HCT116 (cell line): ENCODE measurements at regions not wholly inside any gene's neighbourhood (a gene's known extent, or its start where the extent isn't known, plus 50 kb on each side); places are given as distances from the start of the nearest gene placed in this dataset.

Experiments
- ELF1 ChIP-seq: IDR thresholded peaks from 2 replicates; pipeline ENCODE4 v1.6.1; 2012; ENCODE audit warnings: low read depth, borderline replicate concordance
- EZH2 ChIP-seq: fragments of 200-600 bp; sonication (generic); IDR thresholded peaks from 2 replicates; pipeline ENCODE4 v1.6.1; 2017; ENCODE audit warnings: antibody characterized with exemption, mixed run types
- EZH2phosphoT487 ChIP-seq: fragments of 200-600 bp; IDR thresholded peaks from 2 replicates; pipeline ENCODE4 v1.6.1; 2018; ENCODE audit warnings: antibody characterized with exemption, borderline replicate concordance
- POLR2A ChIP-seq: IDR thresholded peaks from 2 replicates; pipeline ENCODE4 v1.7.0; 2011; ENCODE audit warnings: borderline replicate concordance; ENCODE audit not compliant: insufficient read depth, insufficient read length; ENCODE audit errors: extremely low read depth
- POLR2AphosphoS5 ChIP-seq: IDR thresholded peaks from 2 replicates; pipeline ENCODE4 v1.6.1; 2011; ENCODE audit warnings: mild to moderate bottlenecking, low read depth, low read length, moderate library complexity
- RAD21 ChIP-seq: IDR thresholded peaks from 2 replicates; pipeline ENCODE4 v1.6.1; 2012; ENCODE audit warnings: low read depth, mild to moderate bottlenecking
- SP1 ChIP-seq: IDR thresholded peaks from 2 replicates; pipeline ENCODE4 v1.6.1; 2012; ENCODE audit warnings: low read depth
- TF ChIP-seq, protein P1 (sequence below): IDR thresholded peaks from 2 replicates; pipeline ENCODE4 v1.6.1; 2012; ENCODE audit warnings: low read depth
- TF ChIP-seq, protein P2 (sequence below), 3 experiments: fragments of 200-600 bp in 1 of 3; sonication (generic) in 1 of 3; IDR thresholded peaks in 2 of 3; conservative IDR thresholded peaks in 1 of 3; 2 replicates each; pipeline ENCODE4 v1.5.1; 2012 to 2017; ENCODE audit warnings: low read depth in 2 of 3, low read length in 2 of 3, antibody characterized with exemption in 1 of 3, borderline replicate concordance in 1 of 3, control low read depth in 1 of 3, mild to moderate bottlenecking in 1 of 3, mixed read lengths in 1 of 3, mixed run types in 1 of 3, moderate library complexity in 1 of 3; ENCODE audit not compliant: insufficient read depth in 1 of 3

- TF ChIP-seq SP1 (no peak), POLR2AphosphoS5 (no peak), EZH2 (no peak), ELF1 (no peak), POLR2A (no peak), EZH2phosphoT487 (no peak), RAD21 (no peak)
- TF ChIP-seq, protein P1, sequence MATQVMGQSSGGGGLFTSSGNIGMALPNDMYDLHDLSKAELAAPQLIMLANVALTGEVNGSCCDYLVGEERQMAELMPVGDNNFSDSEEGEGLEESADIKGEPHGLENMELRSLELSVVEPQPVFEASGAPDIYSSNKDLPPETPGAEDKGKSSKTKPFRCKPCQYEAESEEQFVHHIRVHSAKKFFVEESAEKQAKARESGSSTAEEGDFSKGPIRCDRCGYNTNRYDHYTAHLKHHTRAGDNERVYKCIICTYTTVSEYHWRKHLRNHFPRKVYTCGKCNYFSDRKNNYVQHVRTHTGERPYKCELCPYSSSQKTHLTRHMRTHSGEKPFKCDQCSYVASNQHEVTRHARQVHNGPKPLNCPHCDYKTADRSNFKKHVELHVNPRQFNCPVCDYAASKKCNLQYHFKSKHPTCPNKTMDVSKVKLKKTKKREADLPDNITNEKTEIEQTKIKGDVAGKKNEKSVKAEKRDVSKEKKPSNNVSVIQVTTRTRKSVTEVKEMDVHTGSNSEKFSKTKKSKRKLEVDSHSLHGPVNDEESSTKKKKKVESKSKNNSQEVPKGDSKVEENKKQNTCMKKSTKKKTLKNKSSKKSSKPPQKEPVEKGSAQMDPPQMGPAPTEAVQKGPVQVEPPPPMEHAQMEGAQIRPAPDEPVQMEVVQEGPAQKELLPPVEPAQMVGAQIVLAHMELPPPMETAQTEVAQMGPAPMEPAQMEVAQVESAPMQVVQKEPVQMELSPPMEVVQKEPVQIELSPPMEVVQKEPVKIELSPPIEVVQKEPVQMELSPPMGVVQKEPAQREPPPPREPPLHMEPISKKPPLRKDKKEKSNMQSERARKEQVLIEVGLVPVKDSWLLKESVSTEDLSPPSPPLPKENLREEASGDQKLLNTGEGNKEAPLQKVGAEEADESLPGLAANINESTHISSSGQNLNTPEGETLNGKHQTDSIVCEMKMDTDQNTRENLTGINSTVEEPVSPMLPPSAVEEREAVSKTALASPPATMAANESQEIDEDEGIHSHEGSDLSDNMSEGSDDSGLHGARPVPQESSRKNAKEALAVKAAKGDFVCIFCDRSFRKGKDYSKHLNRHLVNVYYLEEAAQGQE, result no peak
- TF ChIP-seq, protein P2, sequence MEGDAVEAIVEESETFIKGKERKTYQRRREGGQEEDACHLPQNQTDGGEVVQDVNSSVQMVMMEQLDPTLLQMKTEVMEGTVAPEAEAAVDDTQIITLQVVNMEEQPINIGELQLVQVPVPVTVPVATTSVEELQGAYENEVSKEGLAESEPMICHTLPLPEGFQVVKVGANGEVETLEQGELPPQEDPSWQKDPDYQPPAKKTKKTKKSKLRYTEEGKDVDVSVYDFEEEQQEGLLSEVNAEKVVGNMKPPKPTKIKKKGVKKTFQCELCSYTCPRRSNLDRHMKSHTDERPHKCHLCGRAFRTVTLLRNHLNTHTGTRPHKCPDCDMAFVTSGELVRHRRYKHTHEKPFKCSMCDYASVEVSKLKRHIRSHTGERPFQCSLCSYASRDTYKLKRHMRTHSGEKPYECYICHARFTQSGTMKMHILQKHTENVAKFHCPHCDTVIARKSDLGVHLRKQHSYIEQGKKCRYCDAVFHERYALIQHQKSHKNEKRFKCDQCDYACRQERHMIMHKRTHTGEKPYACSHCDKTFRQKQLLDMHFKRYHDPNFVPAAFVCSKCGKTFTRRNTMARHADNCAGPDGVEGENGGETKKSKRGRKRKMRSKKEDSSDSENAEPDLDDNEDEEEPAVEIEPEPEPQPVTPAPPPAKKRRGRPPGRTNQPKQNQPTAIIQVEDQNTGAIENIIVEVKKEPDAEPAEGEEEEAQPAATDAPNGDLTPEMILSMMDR (IDR thresholded peaks at IDR 0.05 in 2 of 3, conservative IDR thresholded peaks at IDR 0.05 in 1 of 3; ENCODE audit: borderline replicate concordance in 1 of 3, insufficient read depth in 1 of 3, low read depth in 2 of 3, low read length in 2 of 3), result no peak
These were observed 478.0 kb downstream of the BTG1 start for GRCh38 chr12:91667694-91668093.
